HK-2 (cell line): ENCODE measurements at regions not wholly inside any gene's neighbourhood (a gene's known extent, or its start where the extent isn't known, plus 50 kb on each side); places are given as distances from the start of the nearest gene placed in this dataset.
"Not testable (repeated sequence)": the region's sequence is repeated elsewhere in the genome, so short reads cannot be mapped to it uniquely, and the experiment has no call there.

ENCODE experiments used
- DNase-seq: peaks from one replicate; pipeline ENCODE4 v3.0.0-alpha.2; 2018; ENCODE audit not compliant: unreplicated experiment

GRCh38 chr1:120465900-120466299, 51.1 kb downstream of the NBPF8 start:
- not testable (repeated sequence) for DNase-seq

GRCh38 chr1:120477663-120478062, 62.8 kb downstream of the NBPF8 start:
- DNase-seq: not testable (repeated sequence)

- not testable (repeated sequence) for DNase-seq
These were observed 63.6 kb downstream of the NBPF8 start for GRCh38 chr1:120478400-120478799.

GRCh38 chr1:120487542-120487941, 72.7 kb downstream of the NBPF8 start:
- DNase-seq: not testable (repeated sequence)

- not testable (repeated sequence) for DNase-seq
These were observed 74.4 kb downstream of the NBPF8 start for GRCh38 chr1:120489217-120489616.

GRCh38 chr1:120497145-120497544, 82.3 kb downstream of the NBPF8 start:
- DNase-seq: not testable (repeated sequence)

- not testable (repeated sequence) for DNase-seq
These were observed 88.4 kb downstream of the NBPF8 start for GRCh38 chr1:120503284-120503683.

GRCh38 chr1:120506352-120506751, 91.5 kb downstream of the NBPF8 start:
- DNase-seq: not testable (repeated sequence)

GRCh38 chr1:120508351-120508750, 93.5 kb downstream of the NBPF8 start:
- not testable (repeated sequence) for DNase-seq

GRCh38 chr1:120509258-120509657, 94.4 kb downstream of the NBPF8 start:
- not testable (repeated sequence) for DNase-seq

- not testable (repeated sequence) for DNase-seq
These were observed 98.3 kb downstream of the NBPF8 start for GRCh38 chr1:120513099-120513498.

- not testable (repeated sequence) for DNase-seq
These were observed 98.7 kb downstream of the NBPF8 start for GRCh38 chr1:120513531-120513930.

GRCh38 chr1:120519196-120519595, 104.4 kb downstream of the NBPF8 start:
- not testable (repeated sequence) for DNase-seq

- not testable (repeated sequence) for DNase-seq
These were observed 109.6 kb downstream of the NBPF8 start for GRCh38 chr1:120524416-120524815.

- DNase-seq: not testable (repeated sequence)
These were observed 110.6 kb downstream of the NBPF8 start for GRCh38 chr1:120525386-120525785.

GRCh38 chr1:120529475-120530089, 114.7 kb downstream of the NBPF8 start:
- not testable (repeated sequence) for DNase-seq

- not testable (repeated sequence) for DNase-seq
These were observed 116.6 kb downstream of the NBPF8 start for GRCh38 chr1:120531455-120531854.

- not testable (repeated sequence) for DNase-seq
These were observed 119.7 kb downstream of the NBPF8 start for GRCh38 chr1:120534361-120535047.

- DNase-seq: not testable (repeated sequence)
These were observed 120.2 kb downstream of the NBPF8 start for GRCh38 chr1:120535052-120535451.

GRCh38 chr1:120541394-120541793, 126.6 kb downstream of the NBPF8 start:
- not testable (repeated sequence) for DNase-seq

GRCh38 chr1:120542365-120542764, 127.5 kb downstream of the NBPF8 start:
- DNase-seq: not testable (repeated sequence)

GRCh38 chr1:120542940-120543339, 128.1 kb downstream of the NBPF8 start:
- DNase-seq: not testable (repeated sequence)

GRCh38 chr1:120544434-120544833, 129.6 kb downstream of the NBPF8 start:
- DNase-seq: not testable (repeated sequence)
